HL-60 (cell line): ENCODE measurements at regions not wholly inside any gene's neighbourhood (a gene's known extent, or its start where the extent isn't known, plus 50 kb on each side); places are given as distances from the start of the nearest gene placed in this dataset.

ENCODE experiments used
- CTCF ChIP-seq: IDR thresholded peaks from one replicate; pipeline ENCODE4 v1.5.1; 2011; ENCODE audit warnings: low read length, control low read depth, inconsistent platforms; ENCODE audit not compliant: insufficient read depth
- POLR2AphosphoS5 ChIP-seq: IDR thresholded peaks from 2 replicates; pipeline ENCODE4 v1.6.1; 2012; ENCODE audit warnings: low read depth

DNA sequence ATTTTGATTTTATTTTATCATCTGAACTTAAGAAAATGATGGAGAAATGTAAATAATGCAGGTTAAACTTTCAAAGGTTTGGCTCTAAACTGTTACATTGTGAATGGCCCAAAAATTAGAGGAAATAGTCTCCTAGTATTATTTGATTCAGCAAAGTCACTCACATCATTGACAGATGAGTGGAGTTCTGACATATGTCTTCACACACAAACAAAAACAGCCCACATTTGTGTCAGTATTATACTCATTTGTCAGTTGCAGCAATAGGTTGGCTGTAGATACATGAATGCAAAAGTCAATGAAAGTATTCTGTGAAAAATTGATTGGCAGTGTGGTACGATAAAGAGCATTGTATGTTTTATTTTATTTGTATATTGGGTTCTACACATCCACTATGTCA lies 108.8 kb upstream of the BMPER start:
- no peak for TF ChIP-seq CTCF
- TF ChIP-seq POLR2AphosphoS5, result no peak
